Activated T-cell treated with anti-CD3 and anti-CD28 coated beads, Interleukin-2, amount 50 U/mL, for 1 hour (primary cell): ENCODE measurements at regions not wholly inside any gene's neighbourhood (a gene's known extent, or its start where the extent isn't known, plus 50 kb on each side); places are given as distances from the start of the nearest gene placed in this dataset.
"Not testable (repeated sequence)": the region's sequence is repeated elsewhere in the genome, so short reads cannot be mapped to it uniquely, and the experiment has no call there.

Experiments
- DNase-seq: peaks from one replicate; pipeline ENCODE4 v3.0.0-alpha.2; 2020

DNA sequence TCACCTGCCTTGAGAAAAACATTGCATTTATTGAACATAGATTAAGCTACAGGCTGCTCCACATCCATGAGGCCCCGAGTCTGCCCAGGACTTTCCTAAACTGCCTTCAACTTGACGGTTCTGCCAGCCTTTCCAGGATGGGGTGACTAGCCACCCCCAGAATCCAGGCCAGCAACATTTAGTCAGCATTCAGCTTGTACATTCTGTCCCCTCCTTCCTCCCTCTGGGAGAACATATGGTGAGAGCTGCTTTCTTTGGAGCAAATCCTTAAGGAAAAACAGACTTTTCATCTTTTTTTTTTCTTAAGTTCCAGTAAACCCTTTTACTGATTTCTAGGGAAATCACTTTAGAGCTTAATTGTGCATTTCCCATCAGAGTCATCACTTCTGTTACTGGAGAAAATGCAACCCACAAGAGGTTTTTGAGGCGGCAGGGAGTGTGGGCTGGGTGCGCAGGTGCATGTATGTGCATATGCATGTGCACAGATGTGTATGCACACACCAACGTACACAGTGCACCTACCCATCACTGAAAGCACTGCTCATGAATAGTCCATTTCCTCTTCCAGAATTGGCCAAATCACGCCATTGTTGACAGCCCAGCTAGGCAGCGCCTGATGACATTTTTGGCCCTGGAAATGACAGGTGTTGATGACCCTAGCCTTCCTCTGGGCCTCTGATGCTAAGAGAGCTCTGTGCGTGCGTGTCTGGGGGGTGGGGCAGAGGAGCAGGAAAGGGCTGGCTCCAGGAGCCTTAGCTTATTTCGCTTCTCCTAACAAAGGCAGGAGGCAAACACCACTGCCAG lies 145.6 kb downstream of the HSD17B3 start:
- no peak for DNase-seq

DNA sequence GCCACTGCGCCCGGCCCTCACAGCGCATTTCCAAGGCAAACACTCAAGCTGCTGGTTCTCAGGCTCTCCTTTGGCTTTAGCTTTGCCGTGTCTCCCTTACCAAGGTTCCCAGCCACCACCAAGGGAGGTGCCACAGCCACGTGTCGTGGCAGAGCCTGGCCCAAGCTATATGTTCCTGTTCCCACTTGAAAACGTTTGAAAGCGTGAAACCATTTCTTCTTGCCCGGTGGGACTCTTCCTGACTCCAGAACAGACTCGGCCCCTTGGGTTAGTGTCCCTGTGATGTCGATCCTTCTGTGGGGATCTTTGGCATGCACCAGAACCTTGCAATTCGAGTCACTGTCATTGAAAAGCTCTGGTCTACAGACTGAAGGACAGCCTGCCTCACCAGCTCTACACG lies 147.9 kb downstream of the HSD17B3 start:
- no peak for DNase-seq

- no peak for DNase-seq
Observed at GRCh38 chr9:96152550-96152949, 149.4 kb downstream of the HSD17B3 start.

- peak; percentile 36 for DNase-seq
Observed at GRCh38 chr9:96150324-96151227, 151.4 kb downstream of the HSD17B3 start.

DNA sequence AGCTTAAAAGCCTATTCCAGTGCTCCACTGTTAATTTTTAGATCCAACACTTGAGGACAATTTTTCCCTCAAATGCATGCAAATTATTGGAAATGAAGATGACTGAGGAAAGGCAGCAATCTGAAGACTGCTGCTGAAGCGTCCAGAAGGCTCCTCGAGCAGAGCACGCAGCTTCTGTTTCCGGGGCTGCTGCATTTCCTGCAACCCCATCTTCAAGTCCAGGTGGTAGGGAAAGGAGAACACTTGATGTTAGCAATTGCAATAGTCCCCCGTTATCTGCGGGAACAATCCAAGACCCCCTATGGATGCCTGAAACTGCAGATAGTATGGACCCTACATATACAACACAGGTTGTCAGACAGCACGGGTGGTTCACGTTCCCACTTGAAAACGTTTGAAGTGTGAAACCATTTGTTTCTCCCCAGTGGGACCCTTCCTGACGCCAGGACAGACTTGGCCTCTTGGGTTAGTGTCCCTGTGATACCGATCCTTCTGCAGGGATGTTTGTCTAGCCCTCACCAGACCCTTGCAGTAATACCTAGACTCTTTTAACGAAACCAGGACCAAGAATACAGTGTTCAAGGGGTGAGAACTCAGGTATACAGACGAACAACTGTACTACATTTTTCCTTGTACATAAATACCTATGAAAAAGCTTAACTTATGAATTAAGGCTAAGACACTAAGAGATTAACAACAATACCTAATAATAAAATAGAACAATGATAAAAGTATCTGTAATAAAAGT lies 152.3 kb downstream of the HSD17B3 start:
- DNase-seq: no peak

DNA sequence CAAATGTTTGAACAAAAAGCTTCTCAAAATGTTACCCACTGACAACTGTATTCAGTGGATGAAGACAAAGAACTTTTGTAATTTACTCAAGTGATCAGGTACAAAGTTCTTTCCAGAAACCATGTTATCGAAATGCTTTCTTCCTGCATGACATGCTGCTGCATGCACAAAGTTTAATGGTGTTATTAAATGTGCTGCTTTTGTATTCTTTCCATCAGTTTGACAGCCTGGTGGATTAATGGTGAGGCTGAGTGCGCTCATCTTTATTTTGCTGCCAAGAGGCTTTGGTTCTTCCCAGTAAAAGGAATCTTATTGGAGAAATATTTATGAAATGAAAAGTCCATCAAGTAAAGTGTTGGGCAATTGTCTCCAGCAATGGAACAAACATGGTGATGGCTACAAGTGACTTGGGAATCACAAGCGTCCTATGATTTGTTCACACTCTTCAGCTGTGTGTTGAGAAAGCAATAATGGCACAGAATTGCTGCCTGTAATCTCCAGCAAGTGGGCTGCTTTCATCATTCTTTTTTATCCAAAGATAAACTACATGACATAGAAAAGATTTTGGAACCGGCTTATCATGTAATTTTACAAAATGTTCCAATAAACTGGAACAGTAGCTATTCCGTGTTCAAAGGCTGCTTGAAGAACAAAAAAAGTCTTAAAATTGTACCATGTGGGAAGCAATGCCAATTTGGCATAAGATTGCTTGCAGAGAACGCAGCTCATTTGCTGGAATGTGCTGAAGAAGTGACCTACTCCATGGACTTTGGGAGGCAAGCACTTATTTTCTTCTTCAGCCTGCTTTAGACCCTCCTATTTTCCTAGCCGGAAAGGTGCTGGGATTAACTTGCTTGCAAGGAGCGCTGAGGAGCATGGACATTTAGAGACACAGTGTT lies 153.1 kb downstream of the HSD17B3 start:
- no peak for DNase-seq

GRCh38 chr9:96147029-96147428 lies 154.9 kb downstream of the HSD17B3 start:
- not testable (repeated sequence) for DNase-seq

DNA sequence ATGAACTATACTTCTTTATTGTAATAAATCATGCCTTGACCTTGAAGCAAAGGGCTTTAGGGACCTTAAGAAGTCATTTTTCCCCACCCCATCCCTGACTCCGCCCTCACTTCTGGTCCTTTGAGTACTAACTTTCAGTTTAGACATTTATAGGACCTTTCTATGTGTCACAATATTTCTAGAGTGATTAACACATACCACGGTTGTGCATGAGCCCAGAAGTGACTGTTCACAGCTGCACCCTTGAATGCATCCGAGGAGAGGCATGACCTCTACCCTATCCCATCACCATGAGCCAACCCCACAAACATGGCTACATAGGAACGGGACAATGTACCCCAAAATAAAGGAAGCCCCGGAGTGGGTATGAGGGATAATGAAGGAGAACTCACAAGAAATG lies 160.3 kb downstream of the HSD17B3 start:
- no peak for DNase-seq

DNA sequence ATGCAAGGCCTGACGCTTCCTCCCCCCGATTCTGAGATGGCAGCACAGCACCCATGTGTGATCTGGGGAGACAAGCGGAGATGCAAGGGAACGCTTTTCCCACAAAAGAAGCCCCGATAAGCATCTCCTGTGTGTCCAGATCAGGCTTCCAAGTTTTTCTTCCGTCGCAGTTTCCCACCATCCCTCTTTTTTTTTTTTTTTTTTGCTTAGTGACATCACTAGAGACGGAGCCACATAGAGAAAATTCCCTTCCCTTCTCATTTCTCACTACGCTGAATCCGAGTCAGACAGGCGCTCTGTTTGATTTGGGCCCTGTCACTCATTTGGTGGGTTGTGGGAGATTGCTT lies 160.9 kb downstream of the HSD17B3 start:
- no peak for DNase-seq

- DNase-seq: no peak
Observed at GRCh38 chr9:96140296-96141127, 161.5 kb downstream of the HSD17B3 start.

GRCh38 chr9:96139592-96140295 lies 162.2 kb downstream of the HSD17B3 start:
- no peak for DNase-seq

- DNase-seq: no peak
Observed at GRCh38 chr9:96138616-96139015, 163.4 kb downstream of the HSD17B3 start.

- DNase-seq: no peak
Observed at GRCh38 chr9:96137671-96138429, 164.1 kb downstream of the HSD17B3 start.

- DNase-seq: no peak
Observed at GRCh38 chr9:96136992-96137670, 164.8 kb downstream of the HSD17B3 start.

DNA sequence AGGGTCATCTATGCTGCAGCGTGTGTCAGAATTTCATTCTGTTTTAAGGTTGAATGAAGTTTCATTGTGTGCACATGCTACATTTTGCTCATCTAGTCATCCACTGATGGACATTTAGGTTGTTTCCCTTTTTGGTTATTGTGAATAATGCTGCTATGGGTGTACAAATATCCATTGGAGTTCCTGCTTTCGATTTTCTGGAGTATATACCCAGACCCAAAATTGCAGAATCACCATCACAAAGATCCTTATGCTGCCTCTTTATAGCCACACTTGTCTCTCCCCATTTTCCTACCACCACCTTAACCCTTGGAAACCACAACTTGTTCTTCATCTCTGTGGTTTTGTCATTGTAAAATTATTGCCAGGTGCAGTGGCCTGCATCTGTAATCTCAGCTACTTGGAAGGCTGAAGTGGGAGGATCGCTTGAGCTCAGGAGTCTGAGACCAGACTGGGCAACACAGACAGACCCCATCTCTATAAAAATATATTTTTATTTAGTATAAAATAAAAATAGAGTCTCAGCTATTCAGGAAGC lies 166.2 kb downstream of the HSD17B3 start:
- no peak for DNase-seq

GRCh38 chr9:96135076-96135752 lies 166.8 kb downstream of the HSD17B3 start:
- DNase-seq: no peak

DNA sequence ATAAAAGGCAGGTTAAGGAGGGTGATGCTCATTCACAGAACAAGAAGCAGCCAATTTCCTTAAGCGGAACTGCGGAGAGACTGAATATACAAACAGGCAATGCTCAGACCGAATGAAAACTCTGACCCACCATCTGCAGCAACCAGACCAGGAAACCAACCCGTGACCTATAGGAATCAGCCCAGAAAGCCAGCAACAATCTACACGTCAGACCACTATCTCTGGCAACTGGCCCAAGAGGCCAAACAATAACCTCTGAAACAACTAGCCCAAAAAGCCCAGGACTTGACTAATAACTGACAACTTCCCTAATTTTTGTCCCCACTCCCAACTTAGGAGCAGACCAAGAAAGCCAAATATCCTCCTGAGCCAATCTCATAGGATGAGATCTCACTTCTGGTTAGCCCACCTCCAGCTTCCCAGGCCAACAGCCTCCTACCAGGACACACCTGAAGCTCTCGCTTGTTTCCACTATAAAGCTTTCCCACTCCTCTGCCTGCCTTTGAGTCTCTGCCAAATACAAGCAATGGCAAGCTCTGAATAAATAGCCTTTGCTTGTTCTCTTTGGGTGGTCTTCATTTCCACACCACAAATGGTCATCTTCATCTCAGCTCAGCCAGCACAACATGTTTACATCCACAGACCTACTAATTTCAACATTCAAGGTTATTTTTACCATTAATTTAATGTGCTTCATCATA lies 168.5 kb downstream of the HSD17B3 start:
- DNase-seq: no peak

GRCh38 chr9:96131825-96132224 lies 170.2 kb downstream of the HSD17B3 start:
- DNase-seq: no peak
